H9 (cell line): ENCODE measurements at regions not wholly inside any gene's neighbourhood (a gene's known extent, or its start where the extent isn't known, plus 50 kb on each side); places are given as distances from the start of the nearest gene placed in this dataset.

Experiments used
- DNase-seq: peaks from one replicate; pipeline ENCODE4 v3.0.0-alpha.2; 2017
- H2AFZ ChIP-seq: one replicate; pipeline ENCODE4 v1.6.1; 2013; ENCODE audit warnings: mild to moderate bottlenecking, low read length, control low read depth, moderate library complexity
- H2AK5ac ChIP-seq: 2 replicates; pipeline ENCODE4 v1.6.1; 2013; ENCODE audit warnings: low read length, control low read depth, mixed read lengths; ENCODE audit not compliant: insufficient read length
- H2BK120ac ChIP-seq: one replicate; pipeline ENCODE4 v1.6.1; 2013; ENCODE audit warnings: low read depth, mild to moderate bottlenecking, low read length, control low read depth, inconsistent platforms; ENCODE audit not compliant: poor library complexity, severe bottlenecking
- H2BK12ac ChIP-seq: 2 replicates; pipeline ENCODE4 v1.6.1; 2013; ENCODE audit warnings: low read length, control low read depth, mixed read lengths, low read depth; ENCODE audit not compliant: insufficient read length
- H2BK15ac ChIP-seq: 2 replicates; pipeline ENCODE4 v1.6.1; 2013; ENCODE audit warnings: low read depth, low read length, control low read depth
- H2BK20ac ChIP-seq: one replicate; pipeline ENCODE4 v1.6.1; 2013; ENCODE audit warnings: low read depth, mild to moderate bottlenecking, low read length, control low read depth, inconsistent platforms; ENCODE audit not compliant: poor library complexity, severe bottlenecking
- H2BK5ac ChIP-seq: 2 replicates; pipeline ENCODE4 v1.6.1; 2013; ENCODE audit warnings: low read length, control low read depth, mixed read lengths; ENCODE audit not compliant: insufficient read length
- H3K14ac ChIP-seq: 2 replicates; pipeline ENCODE4 v1.6.1; 2013; ENCODE audit warnings: low read length, control low read depth; ENCODE audit not compliant: insufficient read depth
- H3K18ac ChIP-seq: 2 replicates; pipeline ENCODE4 v1.6.1; 2013; ENCODE audit warnings: low read depth, mild to moderate bottlenecking, mixed read lengths, low read length, control low read depth; ENCODE audit not compliant: insufficient read length
- H3K23ac ChIP-seq: 2 replicates; pipeline ENCODE4 v1.6.1; 2013; ENCODE audit warnings: low read length, control low read depth, mixed read lengths, low read depth; ENCODE audit not compliant: insufficient read length
- H3K23me2 ChIP-seq: 2 replicates; pipeline ENCODE4 v1.6.1; 2013; ENCODE audit warnings: low read depth, mild to moderate bottlenecking, mixed read lengths, low read length, control low read depth; ENCODE audit not compliant: insufficient read length, poor library complexity, severe bottlenecking
- H3K27ac ChIP-seq: 2 replicates; pipeline ENCODE4 v1.5.1; 2013; ENCODE audit warnings: low read length, control low read depth, mixed read lengths, low read depth; ENCODE audit not compliant: insufficient read length
- H3K27me3 ChIP-seq: 2 replicates; pipeline ENCODE4 v1.6.1; 2013; ENCODE audit warnings: low read length, control low read depth, inconsistent platforms; ENCODE audit not compliant: insufficient read depth
- H3K4ac ChIP-seq: 2 replicates; pipeline ENCODE4 v1.6.1; 2013; ENCODE audit warnings: low read depth, mild to moderate bottlenecking, control low read depth, inconsistent platforms, low read length, moderate library complexity
- H3K4me1 ChIP-seq: 2 replicates; pipeline ENCODE4 v1.6.1; 2013; ENCODE audit warnings: low read length, control low read depth, inconsistent platforms; ENCODE audit not compliant: insufficient read depth
- H3K4me2 ChIP-seq: 2 replicates; pipeline ENCODE4 v1.6.1; 2013; ENCODE audit warnings: low read length, control low read depth, mixed read lengths; ENCODE audit not compliant: insufficient read length, insufficient read depth
- H3K56ac ChIP-seq: 2 replicates; pipeline ENCODE4 v1.6.1; 2013; ENCODE audit warnings: low read depth, mild to moderate bottlenecking, mixed read lengths, low read length, control low read depth; ENCODE audit not compliant: insufficient read length
- H3K79me1 ChIP-seq: 2 replicates; pipeline ENCODE4 v1.6.1; 2013; ENCODE audit warnings: low read depth, mild to moderate bottlenecking, moderate library complexity, low read length, control low read depth, inconsistent platforms; ENCODE audit not compliant: insufficient read depth, poor library complexity, severe bottlenecking
- H3K79me2 ChIP-seq: 2 replicates; pipeline ENCODE4 v1.6.1; 2013; ENCODE audit warnings: low read length, control low read depth, inconsistent platforms; ENCODE audit not compliant: insufficient read depth
- H3K9ac ChIP-seq: 2 replicates; pipeline ENCODE4 v1.6.1; 2013; ENCODE audit warnings: low read length, control low read depth, mixed read lengths; ENCODE audit not compliant: insufficient read length; ENCODE audit errors: extremely low read depth
- H3K9me3 ChIP-seq: one replicate; pipeline ENCODE4 v1.6.1; 2013; ENCODE audit warnings: low read depth, low read length, inconsistent platforms; ENCODE audit not compliant: control insufficient read depth
- H3T11ph ChIP-seq: one replicate; pipeline ENCODE4 v1.6.1; 2013; ENCODE audit warnings: mild to moderate bottlenecking, low read length, control low read depth, inconsistent platforms
- H4K20me1 ChIP-seq: one replicate; pipeline ENCODE4 v1.6.1; 2013; ENCODE audit not compliant: control insufficient read depth, insufficient read length, insufficient read depth
- H4K5ac ChIP-seq: 2 replicates; pipeline ENCODE4 v1.6.1; 2013; ENCODE audit warnings: low read depth, mild to moderate bottlenecking, mixed read lengths, low read length, control low read depth; ENCODE audit not compliant: insufficient read length
- H4K8ac ChIP-seq: replicated peaks from 2 replicates; pipeline ENCODE4 v1.6.1; 2013; ENCODE audit warnings: low read length, control low read depth, mixed read lengths, low read depth; ENCODE audit not compliant: insufficient read length
- H4K91ac ChIP-seq: 2 replicates; pipeline ENCODE4 v1.6.1; 2013; ENCODE audit warnings: low read depth, mild to moderate bottlenecking, moderate library complexity, mixed read lengths, low read length, control low read depth; ENCODE audit not compliant: insufficient read length
- H3K27ac Mint-ChIP-seq, 3 experiments: 2 replicates in 2 of 3; 3 replicates in 1 of 3; pipeline ENCODE4 v1.8.0; 2020 to 2021; ENCODE audit warnings: mixed read lengths in 3 of 3, mild to moderate bottlenecking in 1 of 3, moderate library complexity in 1 of 3
- H3K27me3 Mint-ChIP-seq: 2 replicates; pipeline ENCODE4 v1.8.0; 2021; ENCODE audit warnings: low read depth, mild to moderate bottlenecking, moderate library complexity, mixed read lengths
- H3K36me3 Mint-ChIP-seq, 3 experiments: 2 replicates in 2 of 3; 3 replicates in 1 of 3; pipeline ENCODE4 v1.8.0; 2020 to 2021; ENCODE audit warnings: low read depth in 3 of 3, mixed read lengths in 3 of 3; ENCODE audit not compliant: insufficient read depth in 1 of 3
- H3K4me1 Mint-ChIP-seq, 2 experiments: 2 replicates each; pipeline ENCODE4 v1.8.0; 2020; ENCODE audit warnings: mixed read lengths in 2 of 2
- H3K4me3 Mint-ChIP-seq, 2 experiments: 2 replicates in 1 of 2; 3 replicates in 1 of 2; pipeline ENCODE4 v1.8.0; 2020 to 2021; ENCODE audit warnings: mild to moderate bottlenecking in 2 of 2, mixed read lengths in 2 of 2, moderate library complexity in 1 of 2
- H3K9me3 Mint-ChIP-seq, 2 experiments: 2 replicates in 1 of 2; 3 replicates in 1 of 2; pipeline ENCODE4 v1.8.0; 2020; ENCODE audit warnings: mild to moderate bottlenecking in 2 of 2, mixed read lengths in 2 of 2, moderate library complexity in 1 of 2
- WGBS: extraction: QIAGEN DNeasy Blood & Tissue Kit; methylation state at CpG from one replicate; pipeline ENCODE4 v1.1.7; 2013; ENCODE audit warnings: missing lambda C conversion rate, low lambda C conversion rate, mixed read lengths; ENCODE audit not compliant: insufficient read length; ENCODE audit errors: extremely low coverage; 5-methylcytosine and 5-hydroxymethylcytosine counted together
- TF ChIP-seq, protein P1 (sequence below): fragments of 200-600 bp; sonication (generic); conservative IDR thresholded peaks from 3 replicates; pipeline ENCODE4 v1.8.0; 2021; ENCODE audit warnings: antibody characterized with exemption, mild to moderate bottlenecking

DNA sequence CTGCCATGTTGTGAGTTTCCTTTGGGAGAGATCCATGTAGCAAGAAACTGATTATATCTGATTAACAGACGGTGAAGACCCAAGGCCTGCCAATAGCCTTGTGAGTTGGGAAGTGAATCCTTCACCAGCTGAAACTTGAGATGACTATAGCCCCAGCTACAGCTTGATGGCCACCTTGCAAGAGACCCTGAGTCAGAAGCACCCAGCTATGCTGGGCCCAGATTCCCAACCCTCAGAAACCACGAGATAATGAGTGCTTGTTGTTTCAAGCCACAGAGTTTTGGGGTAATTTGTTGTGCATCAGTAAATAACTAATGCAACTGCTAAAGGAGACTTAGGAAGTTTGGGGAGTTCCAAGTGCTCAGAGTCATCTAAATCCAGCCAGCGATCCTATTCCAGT is 80.3 kb downstream of the AVPR1A start:
- no CpG with 5 or more reads among the region's 3 CpGs for WGBS
- no peak overlapping the region for H3K27ac Mint-ChIP-seq
- TF ChIP-seq, protein P1, sequence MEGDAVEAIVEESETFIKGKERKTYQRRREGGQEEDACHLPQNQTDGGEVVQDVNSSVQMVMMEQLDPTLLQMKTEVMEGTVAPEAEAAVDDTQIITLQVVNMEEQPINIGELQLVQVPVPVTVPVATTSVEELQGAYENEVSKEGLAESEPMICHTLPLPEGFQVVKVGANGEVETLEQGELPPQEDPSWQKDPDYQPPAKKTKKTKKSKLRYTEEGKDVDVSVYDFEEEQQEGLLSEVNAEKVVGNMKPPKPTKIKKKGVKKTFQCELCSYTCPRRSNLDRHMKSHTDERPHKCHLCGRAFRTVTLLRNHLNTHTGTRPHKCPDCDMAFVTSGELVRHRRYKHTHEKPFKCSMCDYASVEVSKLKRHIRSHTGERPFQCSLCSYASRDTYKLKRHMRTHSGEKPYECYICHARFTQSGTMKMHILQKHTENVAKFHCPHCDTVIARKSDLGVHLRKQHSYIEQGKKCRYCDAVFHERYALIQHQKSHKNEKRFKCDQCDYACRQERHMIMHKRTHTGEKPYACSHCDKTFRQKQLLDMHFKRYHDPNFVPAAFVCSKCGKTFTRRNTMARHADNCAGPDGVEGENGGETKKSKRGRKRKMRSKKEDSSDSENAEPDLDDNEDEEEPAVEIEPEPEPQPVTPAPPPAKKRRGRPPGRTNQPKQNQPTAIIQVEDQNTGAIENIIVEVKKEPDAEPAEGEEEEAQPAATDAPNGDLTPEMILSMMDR = no peak

More for the DNA sequence above, 80.3 kb downstream of the AVPR1A start:
- Histone ChIP-seq H2AK5ac (no peak overlapping the region), H3K56ac (no peak overlapping the region), H2AFZ (no peak overlapping the region), H4K5ac (no peak overlapping the region), H3K79me2 (no peaks in the 10 kb centered on the region), H3K9ac (no peak overlapping the region), H3K4me2 (no peak overlapping the region), H3K14ac (no peak overlapping the region), H3K4me1 (no peaks in the 10 kb centered on the region), H3T11ph (no peak overlapping the region), H3K18ac (no peak overlapping the region), H4K8ac (no peak overlapping the region), H3K27me3 (no peaks in the 10 kb centered on the region), H4K20me1 (no peaks in the 10 kb centered on the region), H3K79me1 (no peaks in the 10 kb centered on the region), H3K4ac (no peak overlapping the region), H2BK5ac (no peak overlapping the region), H3K9me3 (no peaks in the 10 kb centered on the region), H2BK20ac (no peak overlapping the region), H2BK120ac (no peak overlapping the region), H2BK15ac (no peak overlapping the region), H3K23ac (no peak overlapping the region), H3K23me2 (no peaks in the 10 kb centered on the region), H2BK12ac (no peak overlapping the region), H4K91ac (no peak overlapping the region), H3K27ac (no peak overlapping the region)
- DNase-seq = no peak
- Mint-ChIP-seq H3K9me3 (no peaks in the 10 kb centered on the region; a peak in 1 of 5 replicates), H3K4me3 (no peak overlapping the region), H3K27me3 (no peaks in the 10 kb centered on the region), H3K4me1 (peaks cover 7 to 13% of the 10 kb centered on the region in 2 experiments), H3K36me3 (no peaks in the 10 kb centered on the region)
